Neural cell (in vitro differentiated cells): ENCODE measurements at regions not wholly inside any gene's neighbourhood (a gene's known extent, or its start where the extent isn't known, plus 50 kb on each side); places are given as distances from the start of the nearest gene placed in this dataset.

ENCODE experiments used
- POLR2AphosphoS5 ChIP-seq: IDR thresholded peaks from 2 replicates; pipeline ENCODE4 v1.6.1; 2012
- SMC3 ChIP-seq: fragments of 450-650 bp; conservative IDR thresholded peaks from 2 replicates; pipeline ENCODE4 v1.6.1; 2014; ENCODE audit warnings: antibody characterized with exemption, mild to moderate bottlenecking, moderate library complexity; ENCODE audit not compliant: poor library complexity
- TF ChIP-seq, protein P1 (sequence below): IDR thresholded peaks from 2 replicates; pipeline ENCODE4 v1.6.1; 2012; ENCODE audit warnings: borderline replicate concordance
- TF ChIP-seq, protein P2 (sequence below): fragments of 450-650 bp; IDR thresholded peaks from 2 replicates; pipeline ENCODE4 v1.5.1; 2014; ENCODE audit warnings: antibody characterized with exemption, mild to moderate bottlenecking, moderate library complexity; ENCODE audit not compliant: poor library complexity, severe bottlenecking

DNA sequence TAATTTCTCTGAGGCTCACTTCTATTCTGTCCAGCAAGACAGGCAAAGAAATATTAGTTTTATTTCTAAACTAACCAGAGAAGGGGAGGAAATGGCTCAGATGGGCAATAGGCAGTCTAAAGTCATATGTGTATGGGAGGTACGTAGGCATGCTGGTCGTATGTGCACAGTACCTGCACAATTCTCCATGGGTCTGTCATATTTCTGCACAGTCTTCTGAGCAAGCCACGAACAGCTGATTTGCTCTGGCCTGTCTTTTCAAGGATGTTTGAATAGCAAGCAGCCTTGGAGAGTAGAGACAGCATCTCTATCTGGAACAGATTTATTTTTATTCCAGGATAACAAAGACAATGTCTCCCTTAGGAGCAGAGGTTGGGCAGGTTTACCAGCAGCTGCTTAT, 92.1 kb downstream of the SLC25A47 start:
- TF ChIP-seq, protein P1, sequence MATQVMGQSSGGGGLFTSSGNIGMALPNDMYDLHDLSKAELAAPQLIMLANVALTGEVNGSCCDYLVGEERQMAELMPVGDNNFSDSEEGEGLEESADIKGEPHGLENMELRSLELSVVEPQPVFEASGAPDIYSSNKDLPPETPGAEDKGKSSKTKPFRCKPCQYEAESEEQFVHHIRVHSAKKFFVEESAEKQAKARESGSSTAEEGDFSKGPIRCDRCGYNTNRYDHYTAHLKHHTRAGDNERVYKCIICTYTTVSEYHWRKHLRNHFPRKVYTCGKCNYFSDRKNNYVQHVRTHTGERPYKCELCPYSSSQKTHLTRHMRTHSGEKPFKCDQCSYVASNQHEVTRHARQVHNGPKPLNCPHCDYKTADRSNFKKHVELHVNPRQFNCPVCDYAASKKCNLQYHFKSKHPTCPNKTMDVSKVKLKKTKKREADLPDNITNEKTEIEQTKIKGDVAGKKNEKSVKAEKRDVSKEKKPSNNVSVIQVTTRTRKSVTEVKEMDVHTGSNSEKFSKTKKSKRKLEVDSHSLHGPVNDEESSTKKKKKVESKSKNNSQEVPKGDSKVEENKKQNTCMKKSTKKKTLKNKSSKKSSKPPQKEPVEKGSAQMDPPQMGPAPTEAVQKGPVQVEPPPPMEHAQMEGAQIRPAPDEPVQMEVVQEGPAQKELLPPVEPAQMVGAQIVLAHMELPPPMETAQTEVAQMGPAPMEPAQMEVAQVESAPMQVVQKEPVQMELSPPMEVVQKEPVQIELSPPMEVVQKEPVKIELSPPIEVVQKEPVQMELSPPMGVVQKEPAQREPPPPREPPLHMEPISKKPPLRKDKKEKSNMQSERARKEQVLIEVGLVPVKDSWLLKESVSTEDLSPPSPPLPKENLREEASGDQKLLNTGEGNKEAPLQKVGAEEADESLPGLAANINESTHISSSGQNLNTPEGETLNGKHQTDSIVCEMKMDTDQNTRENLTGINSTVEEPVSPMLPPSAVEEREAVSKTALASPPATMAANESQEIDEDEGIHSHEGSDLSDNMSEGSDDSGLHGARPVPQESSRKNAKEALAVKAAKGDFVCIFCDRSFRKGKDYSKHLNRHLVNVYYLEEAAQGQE, result no peak
- no peak for TF ChIP-seq POLR2AphosphoS5
- TF ChIP-seq, protein P2, sequence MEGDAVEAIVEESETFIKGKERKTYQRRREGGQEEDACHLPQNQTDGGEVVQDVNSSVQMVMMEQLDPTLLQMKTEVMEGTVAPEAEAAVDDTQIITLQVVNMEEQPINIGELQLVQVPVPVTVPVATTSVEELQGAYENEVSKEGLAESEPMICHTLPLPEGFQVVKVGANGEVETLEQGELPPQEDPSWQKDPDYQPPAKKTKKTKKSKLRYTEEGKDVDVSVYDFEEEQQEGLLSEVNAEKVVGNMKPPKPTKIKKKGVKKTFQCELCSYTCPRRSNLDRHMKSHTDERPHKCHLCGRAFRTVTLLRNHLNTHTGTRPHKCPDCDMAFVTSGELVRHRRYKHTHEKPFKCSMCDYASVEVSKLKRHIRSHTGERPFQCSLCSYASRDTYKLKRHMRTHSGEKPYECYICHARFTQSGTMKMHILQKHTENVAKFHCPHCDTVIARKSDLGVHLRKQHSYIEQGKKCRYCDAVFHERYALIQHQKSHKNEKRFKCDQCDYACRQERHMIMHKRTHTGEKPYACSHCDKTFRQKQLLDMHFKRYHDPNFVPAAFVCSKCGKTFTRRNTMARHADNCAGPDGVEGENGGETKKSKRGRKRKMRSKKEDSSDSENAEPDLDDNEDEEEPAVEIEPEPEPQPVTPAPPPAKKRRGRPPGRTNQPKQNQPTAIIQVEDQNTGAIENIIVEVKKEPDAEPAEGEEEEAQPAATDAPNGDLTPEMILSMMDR, result no peak
- TF ChIP-seq SMC3, result no peak
